IMR-90 (cell line): ENCODE measurements at regions not wholly inside any gene's neighbourhood (a gene's known extent, or its start where the extent isn't known, plus 50 kb on each side); places are given as distances from the start of the nearest gene placed in this dataset.

Experiments used
- ATAC-seq: fragments of 200-7000 bp; cut with Tn5 transposase; 2 replicates; pipeline ENCODE4 v1.9.1; 2020; ENCODE audit warnings: low read depth, mild to moderate bottlenecking, moderate library complexity
- BruUV-seq: library from RNA; stranded (reverse); fragments of 400-500 nt; replicated peaks from 2 replicates; lab custom pipeline; 2021; lab: Mats Ljungman, UMichigan
- CTCF ChIA-PET: fragments of 300-600 bp; formaldehyde crosslinking; extraction: SDS; loops from one replicate; lab custom pipeline; 2021; ENCODE audit warnings: antibody characterized with exemption; lab: Yijun Ruan, JAX
- POLR2A ChIA-PET: fragments of 300-600 bp; sonication (Branson Sonifier 250); formaldehyde crosslinking; loops from one replicate; lab custom pipeline; 2022; ENCODE audit warnings: antibody characterized with exemption; ENCODE audit not compliant: unreplicated experiment; lab: Charles Lee
- DNase-seq: peaks from one replicate; pipeline ENCODE4 v3.0.0; 2013
- H2AFZ ChIP-seq: replicated peaks from 2 replicates; pipeline ENCODE3; 2013; ENCODE audit warnings: low read length, mild to moderate bottlenecking; ENCODE audit not compliant: poor library complexity
- H2AK5ac ChIP-seq: 2 replicates; pipeline ENCODE4 v1.6.1; 2013; ENCODE audit warnings: low read depth, low read length, inconsistent platforms
- H2AK9ac ChIP-seq: replicated peaks from 2 replicates; pipeline ENCODE3; 2013; ENCODE audit warnings: mild to moderate bottlenecking, low read depth, low read length, moderate library complexity; ENCODE audit not compliant: poor library complexity
- H2BK120ac ChIP-seq: 2 replicates; pipeline ENCODE4 v1.6.1; 2013; ENCODE audit warnings: low read depth, low read length, inconsistent platforms
- H2BK15ac ChIP-seq: 3 replicates; pipeline ENCODE4 v1.6.1; 2013; ENCODE audit warnings: low read depth, low read length, inconsistent platforms
- H2BK20ac ChIP-seq: 2 replicates; pipeline ENCODE4 v1.6.1; 2013; ENCODE audit warnings: low read depth, mild to moderate bottlenecking, inconsistent platforms, low read length, moderate library complexity
- H2BK5ac ChIP-seq: 2 replicates; pipeline ENCODE4 v1.6.1; 2013; ENCODE audit warnings: mild to moderate bottlenecking, low read depth, low read length, inconsistent platforms; ENCODE audit not compliant: poor library complexity, severe bottlenecking
- H3K14ac ChIP-seq: replicated peaks from 2 replicates; pipeline ENCODE4 v1.6.1; 2013; ENCODE audit warnings: low read depth, low read length, inconsistent platforms
- H3K18ac ChIP-seq: 2 replicates; pipeline ENCODE4 v1.6.1; 2013; ENCODE audit warnings: low read depth, low read length, control low read depth
- H3K23ac ChIP-seq: 2 replicates; pipeline ENCODE4 v1.6.1; 2013; ENCODE audit warnings: low read depth, low read length, inconsistent platforms
- H3K27ac ChIP-seq: 2 replicates; pipeline ENCODE4 v1.5.1; 2013; ENCODE audit warnings: mild to moderate bottlenecking, control low read depth, low read length; ENCODE audit not compliant: insufficient read depth
- H3K27me3 ChIP-seq: 2 replicates; pipeline ENCODE4 v1.6.1; 2013; ENCODE audit warnings: low read length; ENCODE audit not compliant: control insufficient read depth, insufficient read depth
- H3K36me3 ChIP-seq: 2 replicates; pipeline ENCODE4 v1.6.1; 2013; ENCODE audit warnings: low read length, mixed read lengths; ENCODE audit not compliant: control insufficient read depth, insufficient read depth
- H3K4ac ChIP-seq: 2 replicates; pipeline ENCODE4 v1.6.1; 2013; ENCODE audit warnings: low read depth, low read length, inconsistent platforms
- H3K4me1 ChIP-seq: 2 replicates; pipeline ENCODE4 v1.6.1; 2013; ENCODE audit warnings: low read length, mixed read lengths; ENCODE audit not compliant: control insufficient read depth, insufficient read depth
- H3K4me2 ChIP-seq: 2 replicates; pipeline ENCODE4 v1.6.1; 2013; ENCODE audit warnings: low read depth, mild to moderate bottlenecking, control low read depth, low read length, moderate library complexity
- H3K4me3 ChIP-seq: 2 replicates; pipeline ENCODE4 v1.5.1; 2013; ENCODE audit warnings: low read depth, mild to moderate bottlenecking, control low read depth, low read length, moderate library complexity; ENCODE audit not compliant: insufficient read depth
- H3K56ac ChIP-seq: 2 replicates; pipeline ENCODE4 v1.6.1; 2013; ENCODE audit warnings: low read length, inconsistent platforms; ENCODE audit not compliant: insufficient read depth; ENCODE audit errors: extremely low read depth
- H3K79me1 ChIP-seq, 2 experiments: 2 replicates each; pipeline ENCODE4 v1.6.1; 2013; ENCODE audit warnings: low read length in 2 of 2, inconsistent platforms in 1 of 2, low read depth in 1 of 2
- H3K9ac ChIP-seq: 2 replicates; pipeline ENCODE4 v1.6.1; 2013; ENCODE audit warnings: low read depth, low read length, control low read depth
- H3K9me1 ChIP-seq: 2 replicates; pipeline ENCODE4 v1.6.1; 2013; ENCODE audit warnings: low read length, inconsistent platforms; ENCODE audit not compliant: insufficient read depth
- H3K9me3 ChIP-seq: 2 replicates; pipeline ENCODE4 v1.6.1; 2013; ENCODE audit warnings: low read length; ENCODE audit not compliant: control insufficient read depth, insufficient read depth
- H4K20me1 ChIP-seq: 2 replicates; pipeline ENCODE4 v1.6.1; 2013; ENCODE audit warnings: low read length, inconsistent platforms; ENCODE audit not compliant: insufficient read depth
- H4K5ac ChIP-seq: 2 replicates; pipeline ENCODE4 v1.6.1; 2013; ENCODE audit warnings: mild to moderate bottlenecking, low read depth, low read length, control low read depth
- H4K8ac ChIP-seq, 2 experiments: 2 replicates each; pipeline ENCODE4 v1.6.1; 2013; ENCODE audit warnings: low read depth in 2 of 2, low read length in 2 of 2, control low read depth in 1 of 2, inconsistent platforms in 1 of 2
- H4K91ac ChIP-seq: 2 replicates; pipeline ENCODE4 v1.6.1; 2013; ENCODE audit warnings: low read depth, low read length, inconsistent platforms; ENCODE audit not compliant: insufficient read depth
- BHLHE40 ChIP-seq: fragments of 150-350 bp; IDR thresholded peaks from 2 replicates; pipeline ENCODE4 v1.6.1; 2016; ENCODE audit warnings: mild to moderate bottlenecking, low read depth, low read length
- CEBPB ChIP-seq: IDR thresholded peaks from 2 replicates; pipeline ENCODE4 v1.6.1; 2012; ENCODE audit warnings: low read depth, low read length, improper control_type of control experiment
- ELK1 ChIP-seq: fragments of 150-350 bp; IDR thresholded peaks from 2 replicates; pipeline ENCODE4 v1.6.1; 2016; ENCODE audit warnings: low read depth, mild to moderate bottlenecking, low read length, moderate library complexity, borderline replicate concordance
- FOS ChIP-seq: fragments of 150-350 bp; IDR thresholded peaks from 2 replicates; pipeline ENCODE4 v1.6.1; 2016; ENCODE audit warnings: low read depth, low read length
- MAFK ChIP-seq: IDR thresholded peaks from 2 replicates; pipeline ENCODE4 v1.6.1; 2012; ENCODE audit warnings: low read depth, low read length, improper control_type of control experiment
- MAZ ChIP-seq: IDR thresholded peaks from 2 replicates; pipeline ENCODE4 v1.6.1; 2012; ENCODE audit warnings: low read depth, mild to moderate bottlenecking, low read length, improper control_type of control experiment, moderate library complexity, borderline replicate concordance
- MXI1 ChIP-seq: IDR thresholded peaks from 2 replicates; pipeline ENCODE4 v1.6.1; 2012; ENCODE audit warnings: low read depth, mild to moderate bottlenecking, low read length, moderate library complexity, borderline replicate concordance
- NFE2L2 ChIP-seq: fragments of 150-350 bp; IDR thresholded peaks from 2 replicates; pipeline ENCODE4 v1.6.1; 2016; ENCODE audit warnings: low read depth, mild to moderate bottlenecking, low read length
- POLR2A ChIP-seq: IDR thresholded peaks from 2 replicates; pipeline ENCODE4 v1.6.1; 2012; ENCODE audit warnings: mild to moderate bottlenecking, low read depth, low read length
- RAD21 ChIP-seq: IDR thresholded peaks from 2 replicates; pipeline ENCODE4 v1.6.1; 2012; ENCODE audit warnings: low read length, improper control_type of control experiment
- RCOR1 ChIP-seq: IDR thresholded peaks from 2 replicates; pipeline ENCODE4 v1.6.1; 2012; ENCODE audit warnings: mild to moderate bottlenecking, low read length, improper control_type of control experiment; ENCODE audit not compliant: insufficient replicate concordance
- RFX5 ChIP-seq: IDR thresholded peaks from 2 replicates; pipeline ENCODE4 v1.8.0; 2012; ENCODE audit warnings: low read depth, mild to moderate bottlenecking, low read length, moderate library complexity
- SMC3 ChIP-seq: fragments of 150-350 bp; IDR thresholded peaks from 2 replicates; pipeline ENCODE4 v1.6.1; 2016; ENCODE audit warnings: low read depth, mild to moderate bottlenecking, antibody characterized with exemption, low read length, moderate library complexity
- WGBS, 2 experiments: methylation state at CpG; one replicate each; pipeline versions ENCODE4 v1.1.5 to v1.1.7; 2013; ENCODE audit warnings: missing lambda C conversion rate in 2 of 2; ENCODE audit not compliant: insufficient read length in 1 of 2; ENCODE audit errors: extremely low coverage in 2 of 2; 5-methylcytosine and 5-hydroxymethylcytosine counted together
- dilution Hi-C: fragments of 300-500 bp; cut with HindIII; formaldehyde crosslinking; loops from one replicate; pipeline ENCODE4 v1.14.3; 2018; ENCODE audit warnings: low sequenced_read_pairs; ENCODE audit not compliant: unreplicated experiment
- in situ Hi-C: fragments of 300-500 bp; cut with MboI; formaldehyde crosslinking; loops from 3 replicates; pipeline ENCODE4 v1.14.3; 2019; ENCODE audit warnings: low sequenced_read_pairs, inconsistent platforms, mixed read lengths
- intact Hi-C: fragments of 100-400 bp; cut with micrococcal nuclease; formaldehyde crosslinking; loops from 2 replicates; pipeline ENCODE4 v1.10.0; 2022
- TF ChIP-seq, protein P1 (sequence below): conservative IDR thresholded peaks from 2 replicates; pipeline ENCODE4 v1.5.1; 2012; ENCODE audit warnings: mild to moderate bottlenecking, low read depth, low read length, improper control_type of control experiment
- TF ChIP-seq, protein P2 (sequence below): fragments of 150-350 bp; IDR thresholded peaks from 2 replicates; pipeline ENCODE4 v1.6.1; 2017; ENCODE audit warnings: mild to moderate bottlenecking, antibody characterized with exemption, low read length, low read depth

DNA sequence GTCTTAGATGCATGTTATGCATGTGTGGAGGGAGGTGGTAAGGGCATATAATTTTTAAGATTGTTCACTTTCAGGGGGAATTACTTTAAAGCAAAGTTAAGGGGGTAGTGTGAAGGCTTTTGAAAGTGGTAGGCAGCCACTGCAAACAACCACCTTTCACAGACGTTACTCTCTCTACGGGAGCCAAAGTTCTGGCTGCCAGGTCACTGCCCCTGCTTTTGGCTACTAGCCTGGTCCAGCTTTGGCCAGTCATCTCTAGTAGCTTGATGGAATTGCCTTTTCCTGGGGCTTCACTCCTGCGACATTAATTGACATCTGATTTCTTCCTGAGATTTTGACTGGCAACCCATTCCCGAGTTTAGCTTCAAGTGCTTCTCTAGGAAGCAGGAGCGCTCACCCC, 397.5 kb downstream of the CDH11 start:
- H3K4ac ChIP-seq = no peak overlapping the region
- TF ChIP-seq CEBPB (no peak), RAD21 (no peak), NFE2L2 (no peak), RFX5 (no peak), POLR2A (no peak), RCOR1 (no peak), MAFK (no peak), MXI1 (no peak), ELK1 (no peak), FOS (no peak), SMC3 (no peak), MAZ (no peak), BHLHE40 (no peak)
- TF ChIP-seq, protein P1, sequence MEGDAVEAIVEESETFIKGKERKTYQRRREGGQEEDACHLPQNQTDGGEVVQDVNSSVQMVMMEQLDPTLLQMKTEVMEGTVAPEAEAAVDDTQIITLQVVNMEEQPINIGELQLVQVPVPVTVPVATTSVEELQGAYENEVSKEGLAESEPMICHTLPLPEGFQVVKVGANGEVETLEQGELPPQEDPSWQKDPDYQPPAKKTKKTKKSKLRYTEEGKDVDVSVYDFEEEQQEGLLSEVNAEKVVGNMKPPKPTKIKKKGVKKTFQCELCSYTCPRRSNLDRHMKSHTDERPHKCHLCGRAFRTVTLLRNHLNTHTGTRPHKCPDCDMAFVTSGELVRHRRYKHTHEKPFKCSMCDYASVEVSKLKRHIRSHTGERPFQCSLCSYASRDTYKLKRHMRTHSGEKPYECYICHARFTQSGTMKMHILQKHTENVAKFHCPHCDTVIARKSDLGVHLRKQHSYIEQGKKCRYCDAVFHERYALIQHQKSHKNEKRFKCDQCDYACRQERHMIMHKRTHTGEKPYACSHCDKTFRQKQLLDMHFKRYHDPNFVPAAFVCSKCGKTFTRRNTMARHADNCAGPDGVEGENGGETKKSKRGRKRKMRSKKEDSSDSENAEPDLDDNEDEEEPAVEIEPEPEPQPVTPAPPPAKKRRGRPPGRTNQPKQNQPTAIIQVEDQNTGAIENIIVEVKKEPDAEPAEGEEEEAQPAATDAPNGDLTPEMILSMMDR = no peak
- TF ChIP-seq, protein P2, sequence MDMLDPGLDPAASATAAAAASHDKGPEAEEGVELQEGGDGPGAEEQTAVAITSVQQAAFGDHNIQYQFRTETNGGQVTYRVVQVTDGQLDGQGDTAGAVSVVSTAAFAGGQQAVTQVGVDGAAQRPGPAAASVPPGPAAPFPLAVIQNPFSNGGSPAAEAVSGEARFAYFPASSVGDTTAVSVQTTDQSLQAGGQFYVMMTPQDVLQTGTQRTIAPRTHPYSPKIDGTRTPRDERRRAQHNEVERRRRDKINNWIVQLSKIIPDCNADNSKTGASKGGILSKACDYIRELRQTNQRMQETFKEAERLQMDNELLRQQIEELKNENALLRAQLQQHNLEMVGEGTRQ = no peak
- DNase-seq = no peak

More for the DNA sequence above, 397.5 kb downstream of the CDH11 start:
- ChIA-PET POLR2A (no interaction called here), CTCF (no interaction called here)
- Histone ChIP-seq H3K14ac (no peak overlapping the region), H3K4me2 (no peak overlapping the region), H3K79me1 (no peaks in the 10 kb centered on the region), H3K23ac (no peak overlapping the region), H3K9me3 (no peaks in the 10 kb centered on the region), H3K18ac (no peak overlapping the region), H2AFZ (no peak overlapping the region), H2AK5ac (no peak overlapping the region), H4K91ac (no peak overlapping the region), H2BK120ac (no peak overlapping the region), H3K56ac (no peak overlapping the region), H2BK5ac (no peak overlapping the region), H4K5ac (no peak overlapping the region), H3K27me3 (no peaks in the 10 kb centered on the region), H2BK15ac (no peak overlapping the region), H3K36me3 (no peaks in the 10 kb centered on the region), H2BK20ac (no peak overlapping the region), H4K20me1 (no peaks in the 10 kb centered on the region), H2AK9ac (no peak overlapping the region), H3K27ac (no peak overlapping the region), H3K9me1 (no peaks in the 10 kb centered on the region), H4K8ac (no peak overlapping the region), H3K9ac (no peak overlapping the region), H3K4me1 (no peaks in the 10 kb centered on the region), H3K4me3 (no peak overlapping the region)
- WGBS, 2 experiments = no CpG with 5 or more reads among the region's 5 CpGs
- no peak for ATAC-seq
- BruUV-seq = no TSS peak
- dilution Hi-C loops = no loop called here
- in situ Hi-C loops = no loop called here
- intact Hi-C loops = no loop called here
